Fibroblast of mammary gland (primary cell): ENCODE measurements at regions not wholly inside any gene's neighbourhood (a gene's known extent, or its start where the extent isn't known, plus 50 kb on each side); places are given as distances from the start of the nearest gene placed in this dataset.

Source experiments
- DNase-seq: peaks from one replicate; pipeline ENCODE4 v3.0.0-alpha.2; 2010; ENCODE audit warnings: low read depth
- H3K4me3 ChIP-seq: 2 replicates; pipeline ENCODE4 v1.5.1; 2011; ENCODE audit warnings: low read depth, mild to moderate bottlenecking, low read length, moderate library complexity; ENCODE audit not compliant: control insufficient read depth
- TF ChIP-seq, protein P1 (sequence below): conservative IDR thresholded peaks from 2 replicates; pipeline ENCODE4 v1.5.1; 2011; ENCODE audit warnings: low read depth, low read length, inconsistent platforms; ENCODE audit not compliant: control insufficient read depth, insufficient read depth

GRCh38 chr14:43765474-43765873, 741.6 kb downstream of the FSCB start:
- DNase-seq: no peak
- TF ChIP-seq, protein P1, sequence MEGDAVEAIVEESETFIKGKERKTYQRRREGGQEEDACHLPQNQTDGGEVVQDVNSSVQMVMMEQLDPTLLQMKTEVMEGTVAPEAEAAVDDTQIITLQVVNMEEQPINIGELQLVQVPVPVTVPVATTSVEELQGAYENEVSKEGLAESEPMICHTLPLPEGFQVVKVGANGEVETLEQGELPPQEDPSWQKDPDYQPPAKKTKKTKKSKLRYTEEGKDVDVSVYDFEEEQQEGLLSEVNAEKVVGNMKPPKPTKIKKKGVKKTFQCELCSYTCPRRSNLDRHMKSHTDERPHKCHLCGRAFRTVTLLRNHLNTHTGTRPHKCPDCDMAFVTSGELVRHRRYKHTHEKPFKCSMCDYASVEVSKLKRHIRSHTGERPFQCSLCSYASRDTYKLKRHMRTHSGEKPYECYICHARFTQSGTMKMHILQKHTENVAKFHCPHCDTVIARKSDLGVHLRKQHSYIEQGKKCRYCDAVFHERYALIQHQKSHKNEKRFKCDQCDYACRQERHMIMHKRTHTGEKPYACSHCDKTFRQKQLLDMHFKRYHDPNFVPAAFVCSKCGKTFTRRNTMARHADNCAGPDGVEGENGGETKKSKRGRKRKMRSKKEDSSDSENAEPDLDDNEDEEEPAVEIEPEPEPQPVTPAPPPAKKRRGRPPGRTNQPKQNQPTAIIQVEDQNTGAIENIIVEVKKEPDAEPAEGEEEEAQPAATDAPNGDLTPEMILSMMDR: no peak
- H3K4me3 ChIP-seq: no peak overlapping the region

GRCh38 chr14:43764433-43764832, 742.6 kb downstream of the FSCB start:
- H3K4me3 ChIP-seq: no peak overlapping the region
- TF ChIP-seq, protein P1: no peak
- no peak for DNase-seq

DNA sequence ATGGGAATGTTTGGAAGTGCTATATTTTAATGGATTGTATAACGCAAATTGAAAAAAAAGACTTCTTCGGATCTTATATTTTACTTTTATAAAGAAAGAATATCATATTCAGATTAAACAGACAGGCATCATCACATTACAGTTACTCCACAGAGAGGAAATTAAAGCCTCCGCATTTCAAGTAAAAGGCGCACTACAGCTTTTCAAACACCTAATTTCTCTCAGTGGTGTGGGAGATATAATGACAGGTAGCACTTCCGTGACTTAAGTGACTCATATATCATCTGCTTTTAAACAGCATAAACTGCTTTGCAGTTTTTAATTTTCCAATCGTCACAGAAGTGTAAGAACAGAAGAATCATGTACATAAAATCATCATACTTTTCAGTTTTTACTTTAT, 751.4 kb downstream of the FSCB start:
- TF ChIP-seq, protein P1: no peak
- H3K4me3 ChIP-seq: no peak overlapping the region
- DNase-seq: no peak

DNA sequence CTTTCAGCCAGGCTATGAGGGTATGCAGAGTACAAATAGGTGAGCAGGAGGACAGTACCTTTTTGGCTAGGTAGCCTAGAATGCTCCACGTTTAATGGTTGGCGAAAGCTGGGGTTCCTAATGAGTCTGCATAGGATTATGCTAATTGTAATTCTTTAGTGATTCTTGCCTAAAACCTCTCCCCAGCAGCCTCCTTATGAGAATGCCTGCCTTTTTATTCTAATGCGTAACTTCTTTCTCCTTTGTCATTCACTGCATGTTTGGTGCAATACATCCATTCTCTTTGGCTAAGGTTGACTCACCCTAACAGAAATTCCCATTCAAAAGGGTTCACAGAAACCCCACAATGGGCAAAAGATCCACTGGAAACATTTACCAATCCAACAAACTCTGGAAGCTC, 752.2 kb downstream of the FSCB start:
- TF ChIP-seq, protein P1: no peak
- no peak overlapping the region for H3K4me3 ChIP-seq
- DNase-seq: no peak

DNA sequence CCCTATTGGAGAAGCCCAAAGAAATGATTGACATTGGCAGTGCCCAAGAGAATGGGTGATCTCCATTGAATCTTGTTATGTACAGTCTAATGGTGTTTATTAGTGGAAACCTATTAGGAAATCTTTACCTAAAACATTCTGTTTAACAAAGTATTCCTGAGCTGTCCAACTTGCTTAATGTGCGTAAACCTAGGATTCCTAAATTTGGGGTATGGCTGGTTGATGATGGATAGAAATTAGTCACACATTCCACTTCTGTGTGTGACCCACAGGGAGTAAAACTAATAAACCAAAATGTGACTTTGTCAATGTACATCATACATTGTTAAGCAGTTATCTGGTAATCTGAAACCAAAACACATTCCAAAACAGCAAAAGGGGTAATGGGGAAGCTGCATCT, 761.3 kb downstream of the FSCB start:
- no peak for DNase-seq
- TF ChIP-seq, protein P1: no peak
- no peak overlapping the region for H3K4me3 ChIP-seq

DNA sequence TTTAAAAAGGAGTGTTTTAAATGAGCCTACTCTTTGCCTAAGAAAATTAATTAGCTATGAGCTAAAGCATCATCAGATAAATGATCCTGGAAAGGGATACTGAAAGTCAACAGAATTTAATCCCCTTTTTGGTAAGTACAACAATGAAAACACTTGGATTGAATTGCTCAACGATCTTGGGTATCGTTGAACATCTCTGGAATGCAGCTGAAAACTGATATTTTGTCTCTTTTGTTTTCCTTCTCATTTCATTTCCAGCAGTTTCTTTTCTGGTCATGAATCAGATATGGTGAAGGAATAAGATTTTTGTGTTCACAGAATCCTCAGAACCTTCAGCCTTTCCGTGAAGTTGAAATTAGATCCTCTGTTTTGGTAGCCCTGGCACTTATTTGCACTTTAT, 771.2 kb downstream of the FSCB start:
- H3K4me3 ChIP-seq: no peak overlapping the region
- TF ChIP-seq, protein P1: no peak
- DNase-seq: no peak

DNA sequence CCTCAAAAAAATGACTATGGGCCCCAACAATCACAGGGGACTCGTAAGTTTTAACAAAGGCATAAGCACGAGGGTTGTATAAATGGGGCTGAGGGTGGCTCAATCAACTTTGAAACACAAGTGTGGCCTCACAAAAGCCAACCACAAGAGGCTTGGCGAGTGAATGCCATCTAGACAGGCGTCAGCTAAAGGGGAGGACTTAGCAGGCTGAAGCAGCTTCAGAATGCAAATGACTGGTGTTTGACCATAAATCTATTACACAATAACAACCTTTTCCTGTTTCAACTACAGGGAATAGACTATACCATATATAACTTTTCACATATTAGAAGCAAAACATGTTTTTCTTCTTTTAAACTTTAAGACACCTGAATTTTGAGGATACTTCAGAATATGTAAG, 777.9 kb downstream of the FSCB start:
- TF ChIP-seq, protein P1: no peak
- DNase-seq: no peak
- no peak overlapping the region for H3K4me3 ChIP-seq
